CD14-positive monocyte (primary cell): ENCODE measurements at regions not wholly inside any gene's neighbourhood (a gene's known extent, or its start where the extent isn't known, plus 50 kb on each side); places are given as distances from the start of the nearest gene placed in this dataset.

ENCODE experiments used
- DNase-seq, 3 donors: peaks; one replicate each; pipeline ENCODE4 v3.0.0-alpha.2; 2011 to 2022
- H2AFZ ChIP-seq: 2 replicates; pipeline ENCODE4 v1.6.0; 2012; ENCODE audit warnings: mild to moderate bottlenecking, low read depth, low read length, inconsistent platforms; ENCODE audit not compliant: insufficient read depth, poor library complexity, severe bottlenecking
- H3K27ac ChIP-seq, 2 donors: 1 replicate in 1 of 2; 2 replicates in 1 of 2; pipeline ENCODE4 v1.5.1; 2012 to 2013; ENCODE audit warnings: low read length in 2 of 2, control low read depth in 1 of 2, inconsistent platforms in 1 of 2, low read depth in 1 of 2, mild to moderate bottlenecking in 1 of 2
- H3K27me3 ChIP-seq, 2 donors: one replicate each; pipeline versions ENCODE4 v1.6.0 to v1.6.1; 2011 to 2013; ENCODE audit warnings: low read length in 2 of 2; ENCODE audit not compliant: control insufficient read depth in 2 of 2, insufficient read depth in 2 of 2
- H3K36me3 ChIP-seq, 2 donors: replicated peaks in 1 of 2; 1 replicate in 1 of 2; 2 replicates in 1 of 2; pipeline versions ENCODE4 v1.5.1 to v1.6.1; 2012 to 2013; ENCODE audit warnings: low read length in 2 of 2, control low read depth in 1 of 2, inconsistent platforms in 1 of 2, mild to moderate bottlenecking in 1 of 2; ENCODE audit not compliant: insufficient read depth in 2 of 2, control insufficient read depth in 1 of 2
- H3K4me1 ChIP-seq, 2 donors: 1 replicate in 1 of 2; 2 replicates in 1 of 2; pipeline versions ENCODE4 v1.5.1 to v1.6.1; 2012 to 2013; ENCODE audit warnings: low read length in 2 of 2, control low read depth in 1 of 2, inconsistent platforms in 1 of 2, mild to moderate bottlenecking in 1 of 2, moderate library complexity in 1 of 2; ENCODE audit not compliant: insufficient read depth in 2 of 2, control insufficient read depth in 1 of 2
- H3K4me2 ChIP-seq: replicated peaks from 2 replicates; pipeline ENCODE3; 2012; ENCODE audit warnings: low read length, moderate library complexity, mild to moderate bottlenecking; ENCODE audit not compliant: poor library complexity, severe bottlenecking; ENCODE audit errors: extremely low read depth
- H3K4me3 ChIP-seq, 3 experiments: fragments of 200-600 bp in 1 of 3; sonication (generic) in 1 of 3; replicated peaks in 1 of 3; 1 replicate in 2 of 3; 2 replicates in 1 of 3; pipeline ENCODE4 v1.5.1; 2011 to 2013; ENCODE audit warnings: low read length in 3 of 3, mild to moderate bottlenecking in 3 of 3, control low read depth in 2 of 3, low read depth in 2 of 3, inconsistent platforms in 1 of 3, moderate library complexity in 1 of 3
- H3K79me2 ChIP-seq: 2 replicates; pipeline ENCODE4 v1.6.0; 2012; ENCODE audit warnings: mild to moderate bottlenecking, control low read depth, inconsistent platforms, low read length, moderate library complexity; ENCODE audit not compliant: insufficient read depth
- H3K9ac ChIP-seq: 2 replicates; pipeline ENCODE4 v1.6.0; 2017; ENCODE audit warnings: low read length, mild to moderate bottlenecking; ENCODE audit not compliant: insufficient read depth, poor library complexity, severe bottlenecking
- H3K9me3 ChIP-seq, 2 donors: replicated peaks in 1 of 2; 1 replicate in 1 of 2; 2 replicates in 1 of 2; pipeline versions ENCODE4 v1.5.1 to v1.6.1; 2012 to 2013; ENCODE audit warnings: low read length in 2 of 2, control low read depth in 1 of 2; ENCODE audit not compliant: control insufficient read depth in 1 of 2, insufficient read depth in 1 of 2
- H4K20me1 ChIP-seq: 2 replicates; pipeline ENCODE4 v1.6.0; 2012; ENCODE audit warnings: mild to moderate bottlenecking, low read length, control low read depth, moderate library complexity; ENCODE audit not compliant: insufficient read depth
- H3K27ac Mint-ChIP-seq, 7 donors: one replicate each; pipeline ENCODE4 v1.8.0; 2020; ENCODE audit warnings: mild to moderate bottlenecking in 7 of 7, mixed read lengths in 7 of 7, moderate library complexity in 6 of 7, inconsistent platforms in 2 of 7
- H3K27me3 Mint-ChIP-seq, 3 donors: one replicate each; pipeline ENCODE4 v1.8.0; 2021 to 2022; ENCODE audit warnings: low read depth in 3 of 3, mild to moderate bottlenecking in 3 of 3, mixed read lengths in 3 of 3, moderate library complexity in 3 of 3, inconsistent platforms in 1 of 3
- H3K36me3 Mint-ChIP-seq, 2 donors: one replicate each; pipeline ENCODE4 v1.8.0; 2020; ENCODE audit warnings: mixed read lengths in 2 of 2, inconsistent platforms in 1 of 2, mild to moderate bottlenecking in 1 of 2
- H3K4me1 Mint-ChIP-seq: one replicate; pipeline ENCODE4 v1.8.0; 2020; ENCODE audit warnings: mild to moderate bottlenecking, mixed read lengths
- H3K4me3 Mint-ChIP-seq, 2 donors: one replicate each; pipeline ENCODE4 v1.8.0; 2020; ENCODE audit warnings: mild to moderate bottlenecking in 2 of 2, mixed read lengths in 2 of 2, moderate library complexity in 1 of 2
- H3K9me3 Mint-ChIP-seq, 7 donors: one replicate each; pipeline ENCODE4 v1.8.0; 2020 to 2022; ENCODE audit warnings: mixed read lengths in 7 of 7, mild to moderate bottlenecking in 6 of 7, moderate library complexity in 6 of 7, inconsistent platforms in 2 of 7
- WGBS: methylation state at CpG from one replicate; pipeline ENCODE4 v1.1.5; 2013; ENCODE audit warnings: missing lambda C conversion rate; ENCODE audit not compliant: insufficient coverage; 5-methylcytosine and 5-hydroxymethylcytosine counted together
- intact Hi-C, 2 donors: fragments of 100-400 bp; cut with micrococcal nuclease; formaldehyde crosslinking; loops; one replicate each; pipeline versions ENCODE4 v1.15.0 to v1.15.1; 2023
- TF ChIP-seq, protein P1 (sequence below): fragments of 200-600 bp; IDR thresholded peaks from one replicate; pipeline ENCODE4 v1.8.0; 2022; ENCODE audit warnings: antibody characterized with exemption, mild to moderate bottlenecking

DNA sequence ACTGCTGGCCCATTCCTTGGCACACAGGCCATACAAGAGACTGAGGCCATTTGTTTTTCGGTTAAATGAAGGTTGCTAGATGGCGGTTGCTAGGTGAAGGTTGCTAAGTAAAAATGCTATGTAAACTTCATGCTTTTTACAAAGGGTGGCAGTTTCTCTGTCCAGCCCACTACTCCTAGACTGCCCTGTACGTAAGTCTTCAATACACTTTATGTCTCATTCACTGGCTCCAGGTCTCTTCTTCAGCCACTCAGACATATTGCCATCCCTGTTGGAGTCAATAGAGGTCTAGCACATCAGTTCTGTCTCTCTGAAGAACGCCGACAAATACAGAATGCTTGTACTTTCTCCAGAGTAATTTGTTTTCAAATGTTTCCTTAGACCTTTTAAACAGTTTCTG lies 370.9 kb upstream of the RND3 start:
- H3K4me3 ChIP-seq: no peak overlapping the region
- Mint-ChIP-seq H3K4me3 (no peak overlapping the region), H3K27ac (no peak overlapping the region), H3K36me3 (no peaks in the 10 kb centered on the region), H3K9me3 (peaks cover 0 to 9% (median 3%) of the 10 kb centered on the region in 7 donors), H3K4me1 (no peaks in the 10 kb centered on the region), H3K27me3 (peaks cover 0 to 4% (median 1%) of the 10 kb centered on the region in 3 donors)
- TF ChIP-seq, protein P1, sequence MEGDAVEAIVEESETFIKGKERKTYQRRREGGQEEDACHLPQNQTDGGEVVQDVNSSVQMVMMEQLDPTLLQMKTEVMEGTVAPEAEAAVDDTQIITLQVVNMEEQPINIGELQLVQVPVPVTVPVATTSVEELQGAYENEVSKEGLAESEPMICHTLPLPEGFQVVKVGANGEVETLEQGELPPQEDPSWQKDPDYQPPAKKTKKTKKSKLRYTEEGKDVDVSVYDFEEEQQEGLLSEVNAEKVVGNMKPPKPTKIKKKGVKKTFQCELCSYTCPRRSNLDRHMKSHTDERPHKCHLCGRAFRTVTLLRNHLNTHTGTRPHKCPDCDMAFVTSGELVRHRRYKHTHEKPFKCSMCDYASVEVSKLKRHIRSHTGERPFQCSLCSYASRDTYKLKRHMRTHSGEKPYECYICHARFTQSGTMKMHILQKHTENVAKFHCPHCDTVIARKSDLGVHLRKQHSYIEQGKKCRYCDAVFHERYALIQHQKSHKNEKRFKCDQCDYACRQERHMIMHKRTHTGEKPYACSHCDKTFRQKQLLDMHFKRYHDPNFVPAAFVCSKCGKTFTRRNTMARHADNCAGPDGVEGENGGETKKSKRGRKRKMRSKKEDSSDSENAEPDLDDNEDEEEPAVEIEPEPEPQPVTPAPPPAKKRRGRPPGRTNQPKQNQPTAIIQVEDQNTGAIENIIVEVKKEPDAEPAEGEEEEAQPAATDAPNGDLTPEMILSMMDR: no peak
- H2AFZ ChIP-seq: no peak overlapping the region
- no peaks in the 10 kb centered on the region for H4K20me1 ChIP-seq
- H3K79me2 ChIP-seq: no peaks in the 10 kb centered on the region
- H3K27ac ChIP-seq: no peak overlapping the region
- no peaks in the 10 kb centered on the region for H3K9me3 ChIP-seq
- no peak for DNase-seq
- H3K36me3 ChIP-seq: no peaks in the 10 kb centered on the region
- H3K9ac ChIP-seq: no peak overlapping the region
- intact Hi-C loops: no loop called here
- no peaks in the 10 kb centered on the region for H3K4me1 ChIP-seq
- H3K27me3 ChIP-seq: no peaks in the 10 kb centered on the region
- no peak overlapping the region for H3K4me2 ChIP-seq
- WGBS: 89% methylated on average over 3 of the region's 5 CpGs

DNA sequence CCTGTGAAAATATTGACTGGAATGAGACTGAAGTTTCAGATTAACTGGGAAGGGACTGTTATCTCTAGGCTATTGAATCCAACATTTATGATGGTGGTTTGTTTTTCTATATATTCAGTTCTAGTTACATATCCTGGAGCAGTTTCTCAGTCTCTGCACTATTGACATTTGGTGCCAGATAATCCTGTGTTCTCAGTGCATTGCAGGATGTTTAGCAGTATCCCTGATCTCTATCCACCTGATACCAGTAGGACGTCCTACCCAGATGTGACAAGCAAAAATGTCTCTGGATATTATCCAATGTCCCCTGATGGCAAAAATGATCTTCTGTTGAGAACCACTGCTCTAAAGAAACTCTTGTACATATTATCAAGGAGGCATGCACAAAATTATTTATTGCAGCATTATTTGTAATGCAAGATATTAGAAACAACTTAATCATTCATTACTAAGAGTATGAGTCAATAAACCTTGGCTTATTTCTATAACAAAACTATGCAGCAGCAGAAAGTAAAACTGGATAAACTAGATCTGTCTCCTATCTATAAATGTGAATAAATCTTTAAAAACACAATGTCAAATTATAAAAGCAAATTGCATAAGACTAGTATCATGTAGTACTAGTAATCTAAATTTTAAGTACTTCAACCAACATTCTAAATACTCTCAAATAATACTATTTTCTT lies 369.3 kb upstream of the RND3 start:
- Mint-ChIP-seq H3K4me1 (no peaks in the 10 kb centered on the region), H3K27me3 (peaks cover 0 to 3% (median 1%) of the 10 kb centered on the region in 3 donors), H3K9me3 (peaks cover 0 to 7% (median 3%) of the 10 kb centered on the region in 7 donors), H3K27ac (no peak overlapping the region), H3K36me3 (no peaks in the 10 kb centered on the region), H3K4me3 (no peak overlapping the region)
- Histone ChIP-seq H3K4me3 (no peak overlapping the region), H3K27me3 (no peaks in the 10 kb centered on the region), H4K20me1 (no peaks in the 10 kb centered on the region), H3K9ac (no peak overlapping the region), H3K9me3 (no peaks in the 10 kb centered on the region), H3K4me1 (no peaks in the 10 kb centered on the region), H3K36me3 (no peaks in the 10 kb centered on the region), H3K4me2 (no peak overlapping the region), H2AFZ (no peak overlapping the region), H3K27ac (no peak overlapping the region), H3K79me2 (no peaks in the 10 kb centered on the region)
- intact Hi-C loops: no loop called here
- TF ChIP-seq, protein P1: no peak
- WGBS: no CpG with 5 or more reads among the region's 1 CpG
- no peak for DNase-seq
